Stimulated activated CD4-positive, alpha-beta T cell treated with anti-CD3 and anti-CD28 coated beads, Interleukin-1b, Interleukin-23, amount 100 ng/mL, for 24 hours (primary cell): ENCODE measurements at regions not wholly inside any gene's neighbourhood (a gene's known extent, or its start where the extent isn't known, plus 50 kb on each side); places are given as distances from the start of the nearest gene placed in this dataset.
"Not testable (repeated sequence)": the region's sequence is repeated elsewhere in the genome, so short reads cannot be mapped to it uniquely, and the experiment has no call there.

Source experiments
- DNase-seq, 4 experiments: peaks; one replicate each; pipeline ENCODE4 v3.0.0-alpha.2; 2020; ENCODE audit warnings: low read depth in 4 of 4, low spot score in 1 of 4

DNA sequence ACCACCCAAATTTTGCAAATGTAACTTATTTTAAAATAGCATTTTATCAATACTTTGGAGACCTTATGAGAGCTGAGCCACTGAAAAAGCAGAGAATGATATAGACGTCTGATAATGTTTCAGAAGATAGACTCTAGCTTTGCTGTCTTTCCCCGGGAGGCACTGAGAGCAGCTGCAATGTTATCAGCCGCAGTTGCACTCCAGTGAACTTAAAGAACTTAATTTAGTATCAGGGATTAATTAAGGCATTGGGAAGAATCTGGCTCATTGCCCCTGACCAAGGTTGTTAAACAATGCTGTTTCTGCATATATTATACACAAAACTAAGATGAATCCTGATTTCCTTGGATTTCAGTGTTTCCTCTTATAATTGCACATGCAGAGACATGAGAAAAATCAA is 75.7 kb upstream of the SGCG start:
- no peak for DNase-seq

DNA sequence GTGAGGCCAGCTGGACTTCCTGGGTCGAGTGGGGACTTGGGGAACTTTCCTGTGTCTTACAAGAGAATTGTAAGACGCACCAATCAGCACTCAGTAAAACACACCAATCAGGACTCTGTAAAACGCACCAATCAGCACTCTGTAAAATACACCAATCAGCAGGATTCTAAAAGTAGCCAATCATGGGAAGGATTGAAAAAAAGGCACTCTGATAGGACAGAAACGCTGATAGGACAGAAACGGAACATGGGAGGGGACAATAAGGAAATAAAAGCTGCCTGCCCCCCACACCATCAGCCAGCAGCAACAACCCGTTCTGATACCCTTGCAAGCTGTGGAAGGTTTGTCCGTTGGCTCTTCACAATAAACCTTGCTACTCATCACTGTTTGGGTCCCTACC is 73.1 kb upstream of the SGCG start:
- no peak for DNase-seq

DNA sequence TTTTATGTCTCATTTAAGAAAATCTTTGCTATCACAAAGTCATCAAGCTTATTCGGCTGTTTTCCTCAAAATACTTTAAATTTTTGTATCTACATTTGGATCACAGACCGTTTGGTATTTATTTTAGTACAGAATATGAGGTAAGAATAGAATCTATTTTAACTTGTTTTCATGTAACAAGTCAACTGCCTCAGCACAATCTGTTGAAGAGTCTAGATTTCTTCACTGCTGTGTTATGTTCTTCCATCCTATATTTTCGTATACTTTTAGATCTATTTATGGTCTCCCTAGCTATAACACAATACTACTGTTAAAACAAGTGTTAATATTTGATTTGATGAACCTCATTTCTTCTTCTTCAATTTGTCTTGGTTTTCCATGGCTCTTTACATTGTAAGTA is 61.6 kb upstream of the SGCG start:
- DNase-seq: no peak

DNA sequence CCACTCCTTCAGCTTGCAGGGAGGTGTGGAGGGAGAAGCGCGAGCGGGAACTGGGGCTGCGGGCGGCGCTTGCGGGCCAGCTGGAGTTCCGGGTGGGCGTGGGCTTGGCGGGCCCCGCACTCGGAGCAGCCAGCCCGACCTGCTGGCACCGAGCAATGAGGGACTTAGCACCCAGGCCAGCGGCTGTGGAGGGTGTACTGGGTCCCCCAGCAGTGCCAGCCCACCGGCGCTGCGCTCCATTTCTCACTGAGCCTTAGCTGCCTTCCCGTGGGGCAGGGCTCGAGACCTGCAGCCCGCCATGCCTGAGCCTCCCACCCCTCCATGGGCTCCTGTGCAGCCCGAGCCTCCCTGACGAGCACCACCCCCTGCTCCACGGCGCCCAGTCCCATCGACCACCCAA is 53.2 kb upstream of the SGCG start:
- DNase-seq: not testable (repeated sequence)

DNA sequence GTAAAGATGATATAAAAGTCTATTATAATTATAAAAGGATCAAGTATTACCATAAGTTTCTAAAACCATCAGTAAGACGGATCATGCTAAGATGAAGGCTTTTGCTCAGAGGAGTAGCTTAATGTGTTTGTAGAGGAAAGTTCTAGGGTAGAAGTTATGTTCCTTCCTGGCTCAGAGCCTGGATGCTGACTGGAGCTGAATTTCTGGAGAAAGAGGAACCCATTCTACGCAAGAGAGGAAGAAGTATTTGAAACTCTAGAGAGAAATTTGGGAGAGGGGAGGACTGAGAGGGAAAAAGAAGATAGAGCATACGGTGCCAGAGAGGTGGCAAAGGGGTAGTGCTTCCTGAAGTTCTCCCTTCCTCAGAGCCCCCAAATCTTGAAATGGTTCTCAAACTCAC is 51.4 kb upstream of the SGCG start:
- DNase-seq: no peak
